Nephron (organoid): ENCODE measurements at regions not wholly inside any gene's neighbourhood (a gene's known extent, or its start where the extent isn't known, plus 50 kb on each side); places are given as distances from the start of the nearest gene placed in this dataset.

Source experiments
- H3K27ac Mint-ChIP-seq, 3 experiments: 2 replicates each; pipeline ENCODE4 v1.8.0; 2020; ENCODE audit warnings: mixed read lengths in 3 of 3, mild to moderate bottlenecking in 2 of 3, moderate library complexity in 1 of 3
- H3K27me3 Mint-ChIP-seq: 2 replicates; pipeline ENCODE4 v1.8.0; 2021; ENCODE audit warnings: low read depth, mild to moderate bottlenecking, moderate library complexity, mixed read lengths
- H3K36me3 Mint-ChIP-seq: 2 replicates; pipeline ENCODE4 v1.8.0; 2020; ENCODE audit warnings: low read depth, mixed read lengths
- H3K4me1 Mint-ChIP-seq: 2 replicates; pipeline ENCODE4 v1.8.0; 2020; ENCODE audit warnings: mixed read lengths
- H3K4me3 Mint-ChIP-seq, 3 experiments: 2 replicates each; pipeline ENCODE4 v1.8.0; 2020; ENCODE audit warnings: mild to moderate bottlenecking in 3 of 3, mixed read lengths in 3 of 3, moderate library complexity in 2 of 3
- H3K9me3 Mint-ChIP-seq: 2 replicates; pipeline ENCODE4 v1.8.0; 2020; ENCODE audit warnings: mixed read lengths
- TF ChIP-seq, protein P1 (sequence below), 3 experiments: fragments of 200-600 bp; sonication (generic); IDR thresholded peaks; one replicate each; pipeline ENCODE4 v1.5.0; 2021; ENCODE audit warnings: antibody characterized with exemption in 3 of 3; ENCODE audit not compliant: unreplicated experiment in 3 of 3

DNA sequence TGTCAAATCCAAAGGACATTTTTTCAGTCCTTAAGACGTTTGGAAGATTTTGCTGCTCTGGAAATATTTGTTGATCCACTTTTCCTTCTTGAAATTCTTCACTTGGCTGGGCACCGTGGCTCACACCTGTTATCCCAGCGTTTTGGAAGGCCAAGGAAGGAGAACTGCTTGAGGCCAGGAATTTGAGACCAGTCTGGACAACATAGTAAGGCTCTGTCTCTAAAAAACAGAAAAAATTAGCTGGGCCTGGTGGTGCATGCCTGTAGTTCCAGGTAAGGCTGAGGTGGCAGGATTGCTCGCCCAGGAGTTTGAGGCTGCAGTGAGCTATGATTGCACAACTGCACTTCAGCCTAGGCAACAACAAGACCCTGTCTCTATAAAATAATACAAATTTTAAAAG, 173.9 kb upstream of the MITF start:
- Mint-ChIP-seq H3K4me1 (peaks cover 28% of the 10 kb centered on the region), H3K9me3 (no peaks in the 10 kb centered on the region), H3K27ac (no peak overlapping the region), H3K4me3 (no peak overlapping the region), H3K36me3 (peaks cover 4% of the 10 kb centered on the region), H3K27me3 (peaks cover 10% of the 10 kb centered on the region)
- TF ChIP-seq, protein P1, sequence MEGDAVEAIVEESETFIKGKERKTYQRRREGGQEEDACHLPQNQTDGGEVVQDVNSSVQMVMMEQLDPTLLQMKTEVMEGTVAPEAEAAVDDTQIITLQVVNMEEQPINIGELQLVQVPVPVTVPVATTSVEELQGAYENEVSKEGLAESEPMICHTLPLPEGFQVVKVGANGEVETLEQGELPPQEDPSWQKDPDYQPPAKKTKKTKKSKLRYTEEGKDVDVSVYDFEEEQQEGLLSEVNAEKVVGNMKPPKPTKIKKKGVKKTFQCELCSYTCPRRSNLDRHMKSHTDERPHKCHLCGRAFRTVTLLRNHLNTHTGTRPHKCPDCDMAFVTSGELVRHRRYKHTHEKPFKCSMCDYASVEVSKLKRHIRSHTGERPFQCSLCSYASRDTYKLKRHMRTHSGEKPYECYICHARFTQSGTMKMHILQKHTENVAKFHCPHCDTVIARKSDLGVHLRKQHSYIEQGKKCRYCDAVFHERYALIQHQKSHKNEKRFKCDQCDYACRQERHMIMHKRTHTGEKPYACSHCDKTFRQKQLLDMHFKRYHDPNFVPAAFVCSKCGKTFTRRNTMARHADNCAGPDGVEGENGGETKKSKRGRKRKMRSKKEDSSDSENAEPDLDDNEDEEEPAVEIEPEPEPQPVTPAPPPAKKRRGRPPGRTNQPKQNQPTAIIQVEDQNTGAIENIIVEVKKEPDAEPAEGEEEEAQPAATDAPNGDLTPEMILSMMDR (IDR thresholded peaks at IDR 0.05; ENCODE audit: unreplicated experiment in 3 of 3) = no peak

DNA sequence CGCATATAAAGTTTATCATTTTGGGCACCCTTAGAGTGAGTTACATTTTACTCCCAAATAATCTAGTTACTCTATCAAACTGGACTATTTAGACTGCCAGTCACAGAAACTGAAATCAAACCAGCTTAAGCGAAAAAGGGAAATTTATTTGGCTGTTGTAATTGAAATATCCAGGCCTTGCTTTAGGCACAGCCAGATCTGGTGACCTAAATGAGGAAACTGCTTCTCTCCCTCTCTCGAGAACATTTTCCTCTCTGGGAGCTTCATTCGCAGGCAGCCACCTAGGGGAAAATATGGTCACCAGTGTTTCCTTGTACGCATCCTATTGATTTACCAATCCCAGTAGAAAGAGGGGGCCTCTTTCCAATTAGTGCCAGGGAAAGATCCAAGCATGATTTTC, 175.3 kb upstream of the MITF start:
- H3K27me3 Mint-ChIP-seq = peaks cover 9% of the 10 kb centered on the region
- TF ChIP-seq, protein P1 (IDR thresholded peaks at IDR 0.05; ENCODE audit: unreplicated experiment in 3 of 3) = no peak

DNA sequence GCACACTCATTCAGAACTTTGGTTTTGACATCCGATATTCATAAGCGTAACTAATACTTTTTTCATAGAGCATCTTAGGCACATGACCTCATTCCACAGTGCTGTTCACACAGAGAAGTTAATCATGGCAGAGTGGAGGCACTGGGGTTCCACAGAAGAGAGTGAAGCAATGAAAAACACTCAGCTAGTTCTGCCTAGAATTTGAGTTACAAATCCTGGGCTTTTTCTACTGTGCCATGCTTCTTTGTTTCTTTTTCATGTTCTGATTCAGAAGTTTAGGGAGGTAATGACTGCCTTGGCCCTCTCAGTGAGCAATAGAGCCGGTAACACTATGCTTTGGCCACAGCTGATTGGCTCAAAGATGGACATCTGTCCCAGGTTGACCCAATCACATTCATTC, 176.1 kb upstream of the MITF start:
- Mint-ChIP-seq H3K27ac (no peak overlapping the region), H3K4me1 (peaks cover 11% of the 10 kb centered on the region), H3K9me3 (no peaks in the 10 kb centered on the region), H3K36me3 (peaks cover 4% of the 10 kb centered on the region), H3K27me3 (peaks cover 9% of the 10 kb centered on the region), H3K4me3 (no peak overlapping the region)
- TF ChIP-seq, protein P1 (IDR thresholded peaks at IDR 0.05; ENCODE audit: unreplicated experiment in 3 of 3) = no peak

More for the DNA sequence above, 175.3 kb upstream of the MITF start:
- peaks cover 18% of the 10 kb centered on the region for H3K4me1 Mint-ChIP-seq
- no peaks in the 10 kb centered on the region for H3K9me3 Mint-ChIP-seq
- peaks cover 4% of the 10 kb centered on the region for H3K36me3 Mint-ChIP-seq
- H3K27ac Mint-ChIP-seq = no peak overlapping the region
- no peak overlapping the region for H3K4me3 Mint-ChIP-seq

DNA sequence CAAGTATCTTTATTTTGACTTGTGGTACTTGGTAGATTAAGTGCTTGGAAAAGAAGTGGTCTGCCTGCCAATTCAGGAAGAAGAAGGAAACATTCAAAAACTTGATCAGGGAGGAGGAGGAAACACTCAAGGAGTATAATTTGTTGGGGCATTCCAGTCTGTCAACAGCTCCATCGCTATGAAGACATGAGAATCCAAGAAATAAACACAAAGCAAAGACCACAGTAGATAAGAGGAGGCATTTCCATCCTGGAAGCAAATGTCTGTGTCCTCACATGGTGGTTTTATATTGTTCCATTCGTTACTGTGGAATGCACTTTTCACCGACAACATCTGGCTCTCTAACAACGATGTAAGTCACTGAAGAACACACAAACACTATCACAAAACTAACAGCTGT, 176.1 kb upstream of the FRMD4B start:
- Mint-ChIP-seq H3K27ac (no peak overlapping the region), H3K4me1 (peaks cover 11% of the 10 kb centered on the region), H3K9me3 (no peaks in the 10 kb centered on the region), H3K27me3 (peaks cover 9% of the 10 kb centered on the region), H3K4me3 (no peak overlapping the region), H3K36me3 (peaks cover 4% of the 10 kb centered on the region)
- TF ChIP-seq, protein P1 (IDR thresholded peaks at IDR 0.05; ENCODE audit: unreplicated experiment in 3 of 3) = no peak

DNA sequence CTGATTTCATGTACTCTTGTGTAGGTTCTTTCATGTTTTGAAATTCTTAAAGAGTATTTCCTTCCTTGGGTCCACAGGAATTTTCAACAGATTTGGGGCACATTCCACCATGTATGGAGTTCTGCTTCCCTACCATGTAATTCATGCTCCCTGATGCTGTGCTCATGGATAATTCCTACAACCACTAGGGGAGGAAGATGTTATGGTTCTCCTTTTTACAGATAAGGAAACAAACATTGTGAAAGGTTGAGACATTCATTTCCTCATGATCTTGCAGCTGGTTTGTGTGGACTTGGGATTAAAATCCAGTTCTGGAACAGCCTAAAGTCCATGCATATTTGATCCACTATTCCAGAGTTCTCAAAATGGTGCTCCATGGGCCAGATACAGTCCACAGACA, 174.9 kb upstream of the FRMD4B start:
- H3K36me3 Mint-ChIP-seq = no peaks in the 10 kb centered on the region
- H3K27me3 Mint-ChIP-seq = peaks cover 9% of the 10 kb centered on the region
- H3K4me3 Mint-ChIP-seq = no peak overlapping the region
- TF ChIP-seq, protein P1 (IDR thresholded peaks at IDR 0.05; ENCODE audit: unreplicated experiment in 3 of 3) = no peak
- H3K9me3 Mint-ChIP-seq = no peaks in the 10 kb centered on the region
- peaks cover 14% of the 10 kb centered on the region for H3K4me1 Mint-ChIP-seq
- no peak overlapping the region for H3K27ac Mint-ChIP-seq

DNA sequence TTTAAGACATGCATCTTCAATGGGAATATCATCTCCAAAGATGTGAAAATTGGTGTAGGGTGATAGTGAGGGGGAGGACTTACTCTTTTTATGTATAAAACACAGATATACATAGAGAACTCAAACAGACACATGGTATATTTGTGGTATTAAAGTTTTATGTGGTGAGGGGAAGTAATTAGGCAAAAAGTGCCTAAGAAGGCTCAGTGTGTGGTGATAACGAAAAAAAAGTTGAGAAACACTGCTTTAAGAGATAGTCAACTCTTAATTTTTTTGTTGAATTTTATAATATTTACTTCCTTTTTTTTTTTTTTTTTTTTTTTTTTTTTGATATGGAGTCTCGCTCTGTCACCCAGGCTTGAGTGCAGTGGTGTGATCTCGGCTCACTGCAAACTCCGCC, 174.2 kb upstream of the FRMD4B start:
- H3K4me3 Mint-ChIP-seq = no peak overlapping the region
- peaks cover 14% of the 10 kb centered on the region for H3K4me1 Mint-ChIP-seq
- no peaks in the 10 kb centered on the region for H3K9me3 Mint-ChIP-seq
- TF ChIP-seq, protein P1 (IDR thresholded peaks at IDR 0.05; ENCODE audit: unreplicated experiment in 3 of 3) = no peak
- H3K27me3 Mint-ChIP-seq = peaks cover 9% of the 10 kb centered on the region
- H3K27ac Mint-ChIP-seq = no peak overlapping the region
- H3K36me3 Mint-ChIP-seq = no peaks in the 10 kb centered on the region
